Suprapubic skin (tissue), 4 donors: ENCODE measurements at regions not wholly inside any gene's neighbourhood (a gene's known extent, or its start where the extent isn't known, plus 50 kb on each side); places are given as distances from the start of the nearest gene placed in this dataset.

Source experiments
- DNase-seq, 2 donors: peaks; one replicate each; pipeline ENCODE4 v3.0.0-alpha.2; 2019; ENCODE audit warnings: low spot score in 2 of 2
- H3K27ac ChIP-seq: fragments of 200-600 bp; sonication (generic); one replicate; pipeline ENCODE4 v1.5.1; 2019
- H3K27me3 ChIP-seq: fragments of 200-600 bp; sonication (generic); one replicate; pipeline ENCODE4 v1.5.1; 2019
- H3K36me3 ChIP-seq: fragments of 200-600 bp; sonication (generic); one replicate; pipeline ENCODE4 v1.5.1; 2019
- H3K4me1 ChIP-seq: fragments of 200-600 bp; sonication (generic); one replicate; pipeline ENCODE4 v1.5.1; 2019
- H3K4me3 ChIP-seq: fragments of 200-600 bp; sonication (generic); one replicate; pipeline ENCODE4 v1.5.1; 2019; ENCODE audit warnings: mild to moderate bottlenecking
- H3K9me3 ChIP-seq: fragments of 200-600 bp; sonication (generic); one replicate; pipeline ENCODE4 v1.5.1; 2019
- CTCF ChIP-seq, 2 donors: fragments of 200-600 bp in 1 of 2; fragments of 450-650 bp in 1 of 2; sonication (generic) in 1 of 2; IDR thresholded peaks; one replicate each; pipeline ENCODE4 v1.5.1; 2016 to 2019; ENCODE audit warnings: antibody characterized with exemption in 2 of 2, mild to moderate bottlenecking in 1 of 2, moderate library complexity in 1 of 2
- EP300 ChIP-seq: sonication (generic); formaldehyde crosslinking; IDR thresholded peaks from one replicate; pipeline ENCODE4 v1.6.1; 2017; ENCODE audit warnings: antibody characterized with exemption
- POLR2A ChIP-seq, 2 donors: fragments of 450-650 bp; IDR thresholded peaks; one replicate each; pipeline ENCODE4 v1.6.1; 2017; ENCODE audit warnings: antibody characterized with exemption in 2 of 2, mild to moderate bottlenecking in 2 of 2, moderate library complexity in 2 of 2
- POLR2AphosphoS5 ChIP-seq, 3 donors: sonication (generic); formaldehyde crosslinking; IDR thresholded peaks; one replicate each; pipeline ENCODE4 v1.6.1; 2017; ENCODE audit warnings: antibody characterized with exemption in 3 of 3
- WGBS: methylation state at CpG from one replicate; pipeline ENCODE4 v1.1.5; 2018; 5-methylcytosine and 5-hydroxymethylcytosine counted together

- H3K36me3 ChIP-seq = no peaks in the 10 kb centered on the region
- H3K4me1 ChIP-seq = peaks cover 12% of the 10 kb centered on the region
- 70% methylated on average over 18 of the region's 21 CpGs for WGBS
- H3K4me3 ChIP-seq = no peak overlapping the region
- no peak overlapping the region for H3K27ac ChIP-seq
- no peak for DNase-seq
- no peaks in the 10 kb centered on the region for H3K9me3 ChIP-seq
- no peak for TF ChIP-seq CTCF (IDR thresholded peaks at IDR 0.05)
- TF ChIP-seq POLR2AphosphoS5 (IDR thresholded peaks at IDR 0.05) = no peak
- no peak for TF ChIP-seq POLR2A (IDR thresholded peaks at IDR 0.05)
- no peak for TF ChIP-seq EP300
- peaks cover 27% of the 10 kb centered on the region for H3K27me3 ChIP-seq
Observed at GRCh38 chr7:101722247-101722646, 93.2 kb upstream of the MYL10 start.

GRCh38 chr7:101723835-101724234 lies 93.6 kb upstream of the CUX1 start:
- Histone ChIP-seq H3K27ac (no peak overlapping the region), H3K36me3 (no peaks in the 10 kb centered on the region), H3K4me3 (no peak overlapping the region), H3K4me1 (no peaks in the 10 kb centered on the region), H3K27me3 (peaks cover 19% of the 10 kb centered on the region), H3K9me3 (no peaks in the 10 kb centered on the region)
- 80% methylated on average over 1 of the region's 1 CpG for WGBS
- TF ChIP-seq POLR2A (IDR thresholded peaks at IDR 0.05) = no peak
- no peak for TF ChIP-seq CTCF (IDR thresholded peaks at IDR 0.05)
- no peak for TF ChIP-seq POLR2AphosphoS5 (IDR thresholded peaks at IDR 0.05)
- no peak for TF ChIP-seq EP300
- no peak for DNase-seq

- TF ChIP-seq POLR2AphosphoS5 (IDR thresholded peaks at IDR 0.05) = no peak
- TF ChIP-seq EP300 = no peak
- no peak for TF ChIP-seq POLR2A (IDR thresholded peaks at IDR 0.05)
- no peak for TF ChIP-seq CTCF (IDR thresholded peaks at IDR 0.05)
Observed at GRCh38 chr7:101724957-101725356, 92.5 kb upstream of the CUX1 start.

GRCh38 chr7:101725921-101726320 lies 91.5 kb upstream of the CUX1 start:
- no peaks in the 10 kb centered on the region for H3K4me1 ChIP-seq
- TF ChIP-seq CTCF (IDR thresholded peaks at IDR 0.05) (no peak), POLR2AphosphoS5 (IDR thresholded peaks at IDR 0.05) (no peak)
- no peaks in the 10 kb centered on the region for H3K9me3 ChIP-seq
- WGBS = 56% methylated on average over 6 of the region's 7 CpGs
- H3K36me3 ChIP-seq = no peaks in the 10 kb centered on the region
- H3K27ac ChIP-seq = no peak overlapping the region
- peaks cover 29% of the 10 kb centered on the region for H3K27me3 ChIP-seq
- H3K4me3 ChIP-seq = no peak overlapping the region
- DNase-seq = no peak

More at GRCh38 chr7:101724957-101725356, 92.5 kb upstream of the CUX1 start:
- no peaks in the 10 kb centered on the region for H3K9me3 ChIP-seq
- no peak for DNase-seq
- H3K36me3 ChIP-seq = no peaks in the 10 kb centered on the region
- H3K27ac ChIP-seq = no peak overlapping the region
- H3K4me3 ChIP-seq = no peak overlapping the region
- 96% methylated on average over 9 of the region's 9 CpGs for WGBS
- H3K4me1 ChIP-seq = no peaks in the 10 kb centered on the region
- H3K27me3 ChIP-seq = peaks cover 21% of the 10 kb centered on the region

- no peak overlapping the region for H3K4me3 ChIP-seq
- H3K27ac ChIP-seq = no peak overlapping the region
- peaks cover 26% of the 10 kb centered on the region for H3K27me3 ChIP-seq
- DNase-seq = no peak
- 93% methylated on average over 6 of the region's 6 CpGs for WGBS
- H3K9me3 ChIP-seq = no peaks in the 10 kb centered on the region
- H3K36me3 ChIP-seq = no peaks in the 10 kb centered on the region
- TF ChIP-seq CTCF (IDR thresholded peaks at IDR 0.05) = no peak
- TF ChIP-seq POLR2AphosphoS5 (IDR thresholded peaks at IDR 0.05) = no peak
- TF ChIP-seq EP300 = no peak
- no peak for TF ChIP-seq POLR2A (IDR thresholded peaks at IDR 0.05)
- H3K4me1 ChIP-seq = no peaks in the 10 kb centered on the region
Observed at GRCh38 chr7:101727184-101727583, 90.2 kb upstream of the CUX1 start.
